ENCODE measurements at regions not wholly inside any gene's neighbourhood (a gene's known extent, or its start where the extent isn't known, plus 50 kb on each side); places are given as distances from the start of the nearest gene placed in this dataset.

GRCh38 chr22:49112661-49113626, 714.7 kb downstream of the BRD1 start:
- TF ChIP-seq CTCF (IDR thresholded peaks at IDR 0.05; ENCODE audit: borderline replicate concordance, insufficient read depth, low read depth, low read length): no peak
- H3K4me3 ChIP-seq (ENCODE audit: low read depth, low read length): no peak overlapping the region

- TF ChIP-seq CTCF (IDR thresholded peaks at IDR 0.05; ENCODE audit: borderline replicate concordance, insufficient read depth, low read depth, low read length): no peak
- H3K4me3 ChIP-seq (ENCODE audit: low read depth, low read length): no peak overlapping the region
These were observed 715.5 kb downstream of the BRD1 start for GRCh38 chr22:49112176-49112575.

GRCh38 chr22:49111085-49111484, 716.6 kb downstream of the BRD1 start:
- TF ChIP-seq CTCF (IDR thresholded peaks at IDR 0.05; ENCODE audit: borderline replicate concordance, insufficient read depth, low read depth, low read length): no peak
- H3K4me3 ChIP-seq (ENCODE audit: low read depth, low read length): no peak overlapping the region

GRCh38 chr22:49108636-49109315, 718.9 kb downstream of the BRD1 start:
- TF ChIP-seq CTCF (IDR thresholded peaks at IDR 0.05; ENCODE audit: borderline replicate concordance, insufficient read depth, low read depth, low read length): no peak

GRCh38 chr22:49107961-49108530, 719.6 kb downstream of the BRD1 start:
- H3K4me3 ChIP-seq (ENCODE audit: low read depth, low read length): no peak overlapping the region
- no peak for TF ChIP-seq CTCF (IDR thresholded peaks at IDR 0.05; ENCODE audit: borderline replicate concordance, insufficient read depth, low read depth, low read length)

More at GRCh38 chr22:49108636-49109315, 718.9 kb downstream of the BRD1 start:
- no peak overlapping the region for H3K4me3 ChIP-seq (ENCODE audit: low read depth, low read length)

GRCh38 chr22:49107561-49107960, 720.1 kb downstream of the BRD1 start:
- H3K4me3 ChIP-seq (ENCODE audit: low read depth, low read length): no peak overlapping the region
- TF ChIP-seq CTCF (IDR thresholded peaks at IDR 0.05; ENCODE audit: borderline replicate concordance, insufficient read depth, low read depth, low read length): no peak
